Lower leg skin (tissue), 4 donors: ENCODE measurements at regions not wholly inside any gene's neighbourhood (a gene's known extent, or its start where the extent isn't known, plus 50 kb on each side); places are given as distances from the start of the nearest gene placed in this dataset.

Experiments
- DNase-seq, 2 donors: peaks; one replicate each; pipeline ENCODE4 v3.0.0-alpha.2; 2019; ENCODE audit warnings: low spot score in 2 of 2
- H3K4me3 ChIP-seq: fragments of 200-600 bp; sonication (generic); 2 replicates; pipeline ENCODE4 v1.5.1; 2017; ENCODE audit warnings: mild to moderate bottlenecking, low read depth; ENCODE audit not compliant: poor library complexity, severe bottlenecking
- POLR2A ChIP-seq, 2 donors: fragments of 450-650 bp; IDR thresholded peaks; one replicate each; pipeline ENCODE4 v1.6.1; 2016 to 2017; ENCODE audit warnings: antibody characterized with exemption in 2 of 2, mild to moderate bottlenecking in 1 of 2, moderate library complexity in 1 of 2
- WGBS, 2 donors: methylation state at CpG; one replicate each; pipeline ENCODE4 v1.1.5; 2018; 5-methylcytosine and 5-hydroxymethylcytosine counted together
- intact Hi-C: fragments of 100-400 bp; cut with DNase I; formaldehyde crosslinking; loops from one replicate; pipeline ENCODE4 v1.15.0; 2023; ENCODE audit warnings: low total_unique reads
- TF ChIP-seq, protein P1 (sequence below), 3 donors: fragments of 450-650 bp; IDR thresholded peaks; one replicate each; pipeline ENCODE4 v1.5.1; 2016; ENCODE audit warnings: antibody characterized with exemption in 3 of 3, mild to moderate bottlenecking in 3 of 3, moderate library complexity in 2 of 3

DNA sequence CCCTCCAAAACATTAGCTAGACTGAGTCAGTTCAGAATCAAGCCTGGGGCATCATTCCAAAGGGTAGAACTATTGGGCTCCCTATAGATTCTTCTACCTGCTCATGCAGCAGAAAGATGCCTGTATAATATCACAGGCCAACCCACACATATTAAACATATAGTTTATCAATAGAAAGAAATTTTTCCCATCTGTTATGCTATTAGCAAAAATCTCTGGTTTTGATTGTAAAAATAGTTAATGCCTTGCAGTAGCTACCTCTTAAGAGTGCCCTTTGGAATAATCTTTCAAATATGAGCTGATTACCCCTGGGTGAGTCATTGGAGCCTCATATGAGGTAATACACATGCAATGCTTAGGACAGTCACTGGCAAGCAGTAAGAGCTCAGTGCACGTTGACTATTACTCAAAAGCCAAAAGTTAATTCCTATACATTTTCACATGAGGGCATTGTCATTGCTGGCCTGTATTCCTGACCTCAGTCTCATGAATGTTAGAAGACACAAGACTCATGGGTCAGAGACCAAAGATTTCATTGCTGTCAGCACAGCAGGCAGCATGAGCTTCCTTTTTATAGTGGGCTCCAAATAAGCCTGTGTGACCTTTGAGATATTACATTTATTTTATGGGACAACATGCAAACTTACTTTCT, 180.0 kb downstream of the FGFR2 start:
- H3K4me3 ChIP-seq: no peak overlapping the region
- TF ChIP-seq, protein P1, sequence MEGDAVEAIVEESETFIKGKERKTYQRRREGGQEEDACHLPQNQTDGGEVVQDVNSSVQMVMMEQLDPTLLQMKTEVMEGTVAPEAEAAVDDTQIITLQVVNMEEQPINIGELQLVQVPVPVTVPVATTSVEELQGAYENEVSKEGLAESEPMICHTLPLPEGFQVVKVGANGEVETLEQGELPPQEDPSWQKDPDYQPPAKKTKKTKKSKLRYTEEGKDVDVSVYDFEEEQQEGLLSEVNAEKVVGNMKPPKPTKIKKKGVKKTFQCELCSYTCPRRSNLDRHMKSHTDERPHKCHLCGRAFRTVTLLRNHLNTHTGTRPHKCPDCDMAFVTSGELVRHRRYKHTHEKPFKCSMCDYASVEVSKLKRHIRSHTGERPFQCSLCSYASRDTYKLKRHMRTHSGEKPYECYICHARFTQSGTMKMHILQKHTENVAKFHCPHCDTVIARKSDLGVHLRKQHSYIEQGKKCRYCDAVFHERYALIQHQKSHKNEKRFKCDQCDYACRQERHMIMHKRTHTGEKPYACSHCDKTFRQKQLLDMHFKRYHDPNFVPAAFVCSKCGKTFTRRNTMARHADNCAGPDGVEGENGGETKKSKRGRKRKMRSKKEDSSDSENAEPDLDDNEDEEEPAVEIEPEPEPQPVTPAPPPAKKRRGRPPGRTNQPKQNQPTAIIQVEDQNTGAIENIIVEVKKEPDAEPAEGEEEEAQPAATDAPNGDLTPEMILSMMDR (IDR thresholded peaks at IDR 0.05): no peak
- TF ChIP-seq POLR2A (IDR thresholded peaks at IDR 0.05): no peak
- intact Hi-C loops: no loop called here
- WGBS, 2 donors: 39 to 74% methylated on average over 1 of the region's 1 CpG
- peak in 1 of 2 donors; percentile 18 for DNase-seq

DNA sequence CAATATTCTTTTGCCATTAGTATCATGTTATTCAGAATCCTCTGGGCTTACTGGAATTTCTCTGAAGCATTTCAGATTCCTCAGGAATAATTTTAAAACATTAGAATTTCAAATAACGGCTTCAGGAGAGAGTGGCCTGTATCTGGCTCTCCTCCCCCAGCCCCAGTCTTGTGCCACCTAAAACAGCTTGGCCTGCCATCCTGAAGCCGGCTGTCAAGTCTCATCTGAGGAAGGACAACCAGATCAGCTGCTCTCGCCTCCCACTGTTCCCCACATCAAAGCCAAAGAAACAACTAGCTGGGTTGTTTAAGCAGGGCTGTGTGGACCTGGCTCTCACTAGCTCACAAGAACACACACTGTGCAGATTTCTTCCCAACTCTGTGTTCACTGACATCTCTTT, 178.2 kb downstream of the FGFR2 start:
- intact Hi-C loops: no loop called here
- TF ChIP-seq POLR2A (IDR thresholded peaks at IDR 0.05): no peak
- TF ChIP-seq, protein P1 (IDR thresholded peaks at IDR 0.05): no peak
- WGBS, 2 donors: 82 to 86% methylated on average over 3 of the region's 3 CpGs
- H3K4me3 ChIP-seq: no peak overlapping the region
- DNase-seq: peak in 1 of 2 donors; percentile 43

DNA sequence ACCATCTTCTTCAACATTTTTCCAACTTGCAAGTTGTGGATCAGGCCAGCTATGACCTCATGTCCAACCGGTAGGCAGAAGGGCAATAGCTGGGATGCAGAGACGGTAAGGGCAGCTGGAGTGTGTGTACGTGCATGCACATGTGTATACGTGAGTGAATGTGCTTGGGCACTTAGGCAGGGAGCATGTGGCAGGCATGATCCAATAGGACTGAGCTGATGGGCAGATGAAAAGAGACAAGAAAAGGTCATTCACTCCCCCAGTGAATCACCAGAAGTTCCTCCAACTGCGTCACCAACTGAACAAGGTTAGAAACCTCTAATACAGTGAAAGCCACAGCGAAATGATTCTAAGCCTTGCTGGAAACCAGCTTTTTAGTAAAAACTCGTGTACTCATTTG, 176.1 kb downstream of the FGFR2 start:
- no peak for TF ChIP-seq POLR2A (IDR thresholded peaks at IDR 0.05)
- TF ChIP-seq, protein P1 (IDR thresholded peaks at IDR 0.05): no peak
- intact Hi-C loops: no loop called here
- DNase-seq: peak in 1 of 2 donors; percentile 46
- WGBS, 2 donors: 87 to 89% methylated on average over 7 of the region's 7 CpGs
- H3K4me3 ChIP-seq: no peak overlapping the region

DNA sequence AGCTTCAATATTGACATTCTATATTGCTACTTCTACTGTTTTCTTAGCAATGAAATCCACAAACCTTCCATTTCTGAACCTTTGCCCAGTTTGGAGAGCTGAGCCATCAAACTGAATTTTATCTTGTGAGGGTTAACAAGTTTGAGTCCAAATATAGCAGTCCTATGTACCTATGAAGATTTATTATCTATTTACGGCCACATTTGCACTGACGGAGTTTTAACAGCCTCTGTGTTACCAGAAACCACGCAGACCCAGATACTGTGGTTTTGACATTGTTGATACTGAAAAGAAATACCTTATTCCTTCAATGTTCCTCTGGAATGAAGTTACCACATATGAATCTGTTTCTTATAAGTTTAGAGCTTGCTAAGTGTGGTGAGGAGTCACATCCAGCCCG, 172.6 kb downstream of the FGFR2 start:
- DNase-seq: no peak
- no peak for TF ChIP-seq POLR2A (IDR thresholded peaks at IDR 0.05)
- TF ChIP-seq, protein P1 (IDR thresholded peaks at IDR 0.05): no peak
- 61 to 83% methylated on average over 4 of the region's 4 CpGs for WGBS, 2 donors
- intact Hi-C loops: no loop called here
- H3K4me3 ChIP-seq: no peak overlapping the region

DNA sequence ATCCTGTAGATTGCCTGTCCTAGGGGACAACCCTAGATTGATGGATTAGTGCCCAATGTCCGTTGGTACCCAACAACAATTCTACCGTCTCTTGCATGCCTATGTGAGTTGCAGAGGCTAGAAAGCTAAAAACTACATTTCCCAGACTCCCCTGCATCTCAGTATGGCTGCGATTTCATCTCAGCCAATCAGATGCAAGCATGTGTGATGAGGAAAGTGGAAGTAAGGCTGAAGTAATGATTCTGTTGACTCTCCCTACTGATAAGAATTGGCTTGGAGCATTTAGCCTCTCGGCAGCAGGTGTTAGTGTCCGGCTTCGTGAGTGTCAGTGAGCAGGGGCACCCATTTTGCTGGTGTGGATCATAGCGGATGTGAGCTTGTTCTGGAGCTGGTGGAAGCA, 171.9 kb downstream of the FGFR2 start:
- H3K4me3 ChIP-seq: no peak overlapping the region
- 81 to 88% methylated on average over 7 of the region's 7 CpGs for WGBS, 2 donors
- intact Hi-C loops: no loop called here
- TF ChIP-seq, protein P1 (IDR thresholded peaks at IDR 0.05): no peak
- no peak for TF ChIP-seq POLR2A (IDR thresholded peaks at IDR 0.05)
- DNase-seq: no peak
